Neural cell (in vitro differentiated cells): ENCODE measurements at regions not wholly inside any gene's neighbourhood (a gene's known extent, or its start where the extent isn't known, plus 50 kb on each side); places are given as distances from the start of the nearest gene placed in this dataset.

Experiments used
- EP300 ChIP-seq: fragments of 450-650 bp; conservative IDR thresholded peaks from 2 replicates; pipeline ENCODE4 v1.6.1; 2014; ENCODE audit warnings: antibody characterized with exemption, mild to moderate bottlenecking, moderate library complexity; ENCODE audit not compliant: poor library complexity, severe bottlenecking
- EZH2 ChIP-seq: fragments of 200-600, 300-800 bp; shearing (Covaris generic), sonication (generic); IDR thresholded peaks from 2 replicates; pipeline ENCODE4 v1.6.1; 2014; ENCODE audit warnings: antibody characterized with exemption, low read length, borderline replicate concordance, mild to moderate bottlenecking; ENCODE audit not compliant: insufficient read depth, poor library complexity, severe bottlenecking
- MXI1 ChIP-seq: fragments of 450-650 bp; conservative IDR thresholded peaks from 2 replicates; pipeline ENCODE4 v1.6.1; 2014; ENCODE audit warnings: antibody characterized with exemption, mild to moderate bottlenecking; ENCODE audit not compliant: poor library complexity, severe bottlenecking
- POLR2AphosphoS5 ChIP-seq: IDR thresholded peaks from 2 replicates; pipeline ENCODE4 v1.6.1; 2012
- RAD21 ChIP-seq: fragments of 450-650 bp; conservative IDR thresholded peaks from 2 replicates; pipeline ENCODE4 v1.6.1; 2014; ENCODE audit warnings: antibody characterized with exemption, mild to moderate bottlenecking, moderate library complexity
- TAF1 ChIP-seq: IDR thresholded peaks from 2 replicates; pipeline ENCODE4 v1.6.1; 2012; ENCODE audit warnings: low read depth
- TF ChIP-seq, protein P1 (sequence below): fragments of 450-650 bp; IDR thresholded peaks from 2 replicates; pipeline ENCODE4 v1.5.1; 2014; ENCODE audit warnings: antibody characterized with exemption, mild to moderate bottlenecking, moderate library complexity; ENCODE audit not compliant: poor library complexity, severe bottlenecking

DNA sequence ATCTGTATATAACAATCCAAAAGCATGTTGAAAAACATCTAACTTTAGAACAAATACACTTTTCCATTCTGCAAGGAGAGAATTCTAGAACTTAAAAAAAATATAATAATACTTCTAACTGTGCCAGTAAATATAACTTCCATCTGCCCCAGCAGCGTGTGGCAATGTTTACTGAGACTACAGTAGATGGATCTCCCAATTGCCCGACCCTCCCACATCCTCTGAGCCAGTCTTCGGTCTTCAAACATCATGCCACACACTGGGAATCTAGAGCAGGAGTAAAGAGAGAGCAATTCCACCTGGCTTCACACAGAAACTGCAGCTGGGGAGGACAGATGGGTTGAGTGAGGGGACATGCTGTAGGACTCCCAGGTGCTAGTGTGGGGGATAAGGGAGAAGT lies 121.3 kb upstream of the NHSL1 start:
- TF ChIP-seq POLR2AphosphoS5, result no peak
- TF ChIP-seq, protein P1, sequence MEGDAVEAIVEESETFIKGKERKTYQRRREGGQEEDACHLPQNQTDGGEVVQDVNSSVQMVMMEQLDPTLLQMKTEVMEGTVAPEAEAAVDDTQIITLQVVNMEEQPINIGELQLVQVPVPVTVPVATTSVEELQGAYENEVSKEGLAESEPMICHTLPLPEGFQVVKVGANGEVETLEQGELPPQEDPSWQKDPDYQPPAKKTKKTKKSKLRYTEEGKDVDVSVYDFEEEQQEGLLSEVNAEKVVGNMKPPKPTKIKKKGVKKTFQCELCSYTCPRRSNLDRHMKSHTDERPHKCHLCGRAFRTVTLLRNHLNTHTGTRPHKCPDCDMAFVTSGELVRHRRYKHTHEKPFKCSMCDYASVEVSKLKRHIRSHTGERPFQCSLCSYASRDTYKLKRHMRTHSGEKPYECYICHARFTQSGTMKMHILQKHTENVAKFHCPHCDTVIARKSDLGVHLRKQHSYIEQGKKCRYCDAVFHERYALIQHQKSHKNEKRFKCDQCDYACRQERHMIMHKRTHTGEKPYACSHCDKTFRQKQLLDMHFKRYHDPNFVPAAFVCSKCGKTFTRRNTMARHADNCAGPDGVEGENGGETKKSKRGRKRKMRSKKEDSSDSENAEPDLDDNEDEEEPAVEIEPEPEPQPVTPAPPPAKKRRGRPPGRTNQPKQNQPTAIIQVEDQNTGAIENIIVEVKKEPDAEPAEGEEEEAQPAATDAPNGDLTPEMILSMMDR, result no peak
- no peak for TF ChIP-seq EZH2
- TF ChIP-seq TAF1, result no peak
- TF ChIP-seq EP300, result no peak
- TF ChIP-seq RAD21, result no peak
- no peak for TF ChIP-seq MXI1
